ENCODE measurements at regions not wholly inside any gene's neighbourhood (a gene's known extent, or its start where the extent isn't known, plus 50 kb on each side); places are given as distances from the start of the nearest gene placed in this dataset.
A peak's percentile ranks its signal among the peaks of the same experiment; 100 is the strongest.

DNA sequence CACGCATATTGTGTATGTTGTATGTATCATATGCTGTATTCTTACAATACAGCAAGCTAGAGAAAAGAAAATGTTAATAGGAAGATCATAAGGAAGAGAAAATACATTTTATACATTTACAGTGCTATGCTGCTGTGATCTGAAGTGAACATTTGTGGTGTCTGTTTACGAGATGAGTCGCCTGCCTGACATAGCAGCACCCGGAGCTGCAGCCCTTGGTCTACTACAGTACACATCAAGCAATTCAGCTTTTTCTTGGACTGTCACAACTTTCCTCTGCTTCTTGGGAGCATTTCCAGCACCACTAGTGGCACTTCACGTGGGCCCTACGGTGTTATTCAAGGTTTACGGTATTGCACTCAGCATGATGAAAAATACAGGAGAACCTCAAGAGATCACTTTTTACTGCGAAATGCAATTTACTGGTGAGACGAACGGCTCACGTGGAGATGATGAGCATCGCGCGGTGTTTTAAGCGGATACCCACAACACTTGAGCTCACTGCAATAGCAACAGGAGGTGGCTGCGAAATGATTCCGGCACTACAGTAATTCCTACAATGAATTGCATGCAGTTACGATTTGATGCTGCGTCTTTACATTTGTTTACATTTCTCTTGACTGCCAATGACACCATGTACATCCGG lies 308.4 kb downstream of the FGF9 start:
- Histone ChIP-seq H3K9ac (ENCODE audit: low read depth in 1 of 3, low read length in 3 of 3) (no peak overlapping the region), H3K4me1 (ENCODE audit: control insufficient read depth in 3 of 3, insufficient read depth in 3 of 3, low read length in 3 of 3) (no peaks in the 10 kb centered on the region), H3K4me3 (ENCODE audit: low read length in 3 of 3) (no peak overlapping the region), H3K27me3 (ENCODE audit: control insufficient read depth in 3 of 3, insufficient read depth in 3 of 3, low read length in 3 of 3) (no peaks in the 10 kb centered on the region), H3K9me3 (ENCODE audit: control insufficient read depth in 3 of 3, low read length in 3 of 3) (no peaks in the 10 kb centered on the region), H3K36me3 (ENCODE audit: control insufficient read depth in 3 of 3, insufficient read depth in 3 of 3, low read length in 3 of 3) (no peaks in the 10 kb centered on the region), H3K27ac (ENCODE audit: low read depth, low read length) (no peak overlapping the region)

DNA sequence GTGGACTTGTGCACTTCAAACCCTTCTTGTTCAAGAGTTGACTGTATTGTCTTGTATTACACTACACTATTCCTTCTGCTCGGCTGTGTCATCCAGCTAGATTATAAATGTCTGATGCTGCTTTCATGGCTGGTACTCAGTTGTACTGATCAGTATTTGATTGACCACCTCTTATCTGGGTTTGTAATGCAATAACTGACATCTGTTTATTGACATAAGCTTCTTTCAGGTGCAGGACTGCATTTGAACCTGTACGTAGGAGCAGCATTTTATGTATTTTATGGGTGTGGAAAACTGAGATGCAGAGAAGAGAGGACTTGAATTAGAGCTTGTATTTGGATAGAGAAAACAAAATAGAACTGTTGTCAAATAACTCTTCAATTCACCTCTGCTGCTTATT lies 309.2 kb downstream of the FGF9 start:
- no peaks in the 10 kb centered on the region for H3K4me1 ChIP-seq (ENCODE audit: control insufficient read depth in 3 of 3, insufficient read depth in 3 of 3, low read length in 3 of 3)
- no peak overlapping the region for H3K27ac ChIP-seq (ENCODE audit: low read depth, low read length)
- no peaks in the 10 kb centered on the region for H3K36me3 ChIP-seq (ENCODE audit: control insufficient read depth in 3 of 3, insufficient read depth in 3 of 3, low read length in 3 of 3)
- H3K27me3 ChIP-seq (ENCODE audit: control insufficient read depth in 3 of 3, insufficient read depth in 3 of 3, low read length in 3 of 3), result no peaks in the 10 kb centered on the region
- no peak overlapping the region for H3K4me3 ChIP-seq (ENCODE audit: low read length in 3 of 3)
- H3K9ac ChIP-seq (ENCODE audit: low read depth in 1 of 3, low read length in 3 of 3), result no peak overlapping the region
- H3K9me3 ChIP-seq (ENCODE audit: control insufficient read depth in 3 of 3, low read length in 3 of 3), result no peaks in the 10 kb centered on the region

DNA sequence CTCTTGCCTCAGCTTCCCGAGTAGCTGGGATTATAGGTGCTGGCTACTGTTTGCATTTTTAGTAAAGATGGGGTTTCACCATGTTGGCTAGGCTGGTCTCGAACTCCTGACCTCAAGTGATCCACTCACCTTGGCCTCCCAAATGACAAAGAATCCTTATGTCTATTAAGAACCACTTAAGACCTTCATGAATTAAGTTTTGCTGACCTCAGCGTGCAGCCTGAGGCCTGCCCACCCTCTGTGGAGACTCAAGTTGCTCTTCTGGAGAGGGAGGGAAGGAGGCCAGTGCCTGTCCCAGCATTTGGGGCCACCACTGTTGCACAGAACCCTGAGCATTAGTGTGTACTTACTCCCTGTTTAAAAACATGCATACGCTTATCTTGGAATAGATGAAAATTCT lies 313.3 kb downstream of the FGF9 start:
- no peaks in the 10 kb centered on the region for H3K9me3 ChIP-seq (ENCODE audit: control insufficient read depth in 3 of 3, low read length in 3 of 3)
- no peak overlapping the region for H3K27ac ChIP-seq (ENCODE audit: low read depth, low read length)
- H3K4me3 ChIP-seq (ENCODE audit: low read length in 3 of 3), result no peak overlapping the region
- H3K4me1 ChIP-seq (ENCODE audit: control insufficient read depth in 3 of 3, insufficient read depth in 3 of 3, low read length in 3 of 3), result no peaks in the 10 kb centered on the region
- no peaks in the 10 kb centered on the region for H3K36me3 ChIP-seq (ENCODE audit: control insufficient read depth in 3 of 3, insufficient read depth in 3 of 3, low read length in 3 of 3)
- no peaks in the 10 kb centered on the region for H3K27me3 ChIP-seq (ENCODE audit: control insufficient read depth in 3 of 3, insufficient read depth in 3 of 3, low read length in 3 of 3)
- H3K9ac ChIP-seq (ENCODE audit: low read depth in 1 of 3, low read length in 3 of 3), result no peak overlapping the region

DNA sequence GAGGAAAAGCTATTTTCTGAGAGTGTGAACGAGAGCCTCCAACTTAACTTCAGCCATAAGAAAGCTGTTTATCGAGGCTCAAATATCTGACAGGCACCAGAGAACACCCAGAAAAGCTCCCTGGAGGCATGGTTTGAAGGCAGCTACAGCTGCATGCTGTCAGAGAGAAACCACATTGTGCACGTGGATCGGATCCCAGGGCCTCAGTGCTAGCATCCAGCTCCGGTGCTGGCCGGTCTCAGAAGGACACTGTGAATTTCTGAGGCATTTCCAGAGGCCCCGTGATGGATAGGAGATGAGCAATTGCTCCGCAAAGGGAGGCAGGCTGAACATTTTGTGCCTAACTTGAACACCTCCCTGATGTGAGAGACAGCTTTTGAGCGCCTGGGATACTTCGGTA lies 315.7 kb downstream of the FGF9 start:
- Histone ChIP-seq H3K27ac (ENCODE audit: low read depth, low read length) (peak overlapping the region; percentile 60), H3K4me1 (ENCODE audit: control insufficient read depth in 3 of 3, insufficient read depth in 3 of 3, low read length in 3 of 3) (no peaks in the 10 kb centered on the region), H3K27me3 (ENCODE audit: control insufficient read depth in 3 of 3, insufficient read depth in 3 of 3, low read length in 3 of 3) (no peaks in the 10 kb centered on the region), H3K36me3 (ENCODE audit: control insufficient read depth in 3 of 3, insufficient read depth in 3 of 3, low read length in 3 of 3) (no peaks in the 10 kb centered on the region), H3K9ac (ENCODE audit: low read depth in 1 of 3, low read length in 3 of 3) (no peak overlapping the region), H3K9me3 (ENCODE audit: control insufficient read depth in 3 of 3, low read length in 3 of 3) (no peaks in the 10 kb centered on the region), H3K4me3 (ENCODE audit: low read length in 3 of 3) (no peak overlapping the region)

DNA sequence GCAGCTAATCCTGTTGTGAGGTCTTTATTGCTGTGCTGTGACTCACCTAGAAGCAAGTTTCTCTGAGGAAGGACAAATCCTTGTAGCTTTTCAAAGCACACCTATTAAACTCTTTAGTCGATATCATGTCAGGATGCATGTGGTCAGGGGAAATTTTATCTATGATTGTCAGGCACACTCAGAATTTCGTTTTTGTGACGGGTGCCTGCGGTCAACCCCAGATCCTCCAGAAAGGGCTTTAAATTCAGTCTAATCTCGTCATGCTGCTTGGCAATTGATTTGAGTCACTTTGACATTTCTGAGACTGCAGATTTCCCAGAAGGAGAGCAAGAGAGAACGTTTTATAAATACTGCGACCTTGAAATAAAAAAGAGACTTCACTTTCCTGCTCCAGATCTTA lies 316.9 kb downstream of the FGF9 start:
- H3K4me1 ChIP-seq (ENCODE audit: control insufficient read depth in 3 of 3, insufficient read depth in 3 of 3, low read length in 3 of 3), result no peaks in the 10 kb centered on the region
- H3K4me3 ChIP-seq (ENCODE audit: low read length in 3 of 3), result no peak overlapping the region
- H3K27ac ChIP-seq (ENCODE audit: low read depth, low read length), result no peak overlapping the region
- no peaks in the 10 kb centered on the region for H3K9me3 ChIP-seq (ENCODE audit: control insufficient read depth in 3 of 3, low read length in 3 of 3)
- H3K9ac ChIP-seq (ENCODE audit: low read depth in 1 of 3, low read length in 3 of 3), result no peak overlapping the region
- no peaks in the 10 kb centered on the region for H3K36me3 ChIP-seq (ENCODE audit: control insufficient read depth in 3 of 3, insufficient read depth in 3 of 3, low read length in 3 of 3)
- H3K27me3 ChIP-seq (ENCODE audit: control insufficient read depth in 3 of 3, insufficient read depth in 3 of 3, low read length in 3 of 3), result no peaks in the 10 kb centered on the region

DNA sequence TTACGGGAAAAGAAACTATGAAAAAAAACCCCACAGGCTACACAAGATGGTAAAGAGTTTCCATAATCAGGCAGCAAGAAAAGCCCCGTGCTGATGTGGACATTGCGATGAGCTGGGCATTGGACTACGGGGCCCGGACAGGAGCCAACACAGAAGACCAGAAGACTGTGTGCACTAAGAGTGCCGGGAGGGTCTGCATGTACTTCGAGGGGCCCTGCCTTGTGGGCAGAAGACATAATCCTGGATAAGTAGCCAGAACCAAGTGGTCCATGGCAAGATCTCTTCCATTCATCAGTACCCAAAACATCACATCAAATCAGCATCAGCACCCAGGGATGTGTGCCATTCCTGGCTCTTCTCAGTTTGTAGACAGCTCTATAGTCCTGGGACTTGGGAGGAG lies 317.8 kb downstream of the FGF9 start:
- Histone ChIP-seq H3K4me3 (ENCODE audit: low read length in 3 of 3) (no peak overlapping the region), H3K4me1 (ENCODE audit: control insufficient read depth in 3 of 3, insufficient read depth in 3 of 3, low read length in 3 of 3) (no peaks in the 10 kb centered on the region), H3K27ac (ENCODE audit: low read depth, low read length) (no peak overlapping the region), H3K27me3 (ENCODE audit: control insufficient read depth in 3 of 3, insufficient read depth in 3 of 3, low read length in 3 of 3) (no peaks in the 10 kb centered on the region), H3K9me3 (ENCODE audit: control insufficient read depth in 3 of 3, low read length in 3 of 3) (no peaks in the 10 kb centered on the region), H3K36me3 (ENCODE audit: control insufficient read depth in 3 of 3, insufficient read depth in 3 of 3, low read length in 3 of 3) (no peaks in the 10 kb centered on the region), H3K9ac (ENCODE audit: low read depth in 1 of 3, low read length in 3 of 3) (no peak overlapping the region)

DNA sequence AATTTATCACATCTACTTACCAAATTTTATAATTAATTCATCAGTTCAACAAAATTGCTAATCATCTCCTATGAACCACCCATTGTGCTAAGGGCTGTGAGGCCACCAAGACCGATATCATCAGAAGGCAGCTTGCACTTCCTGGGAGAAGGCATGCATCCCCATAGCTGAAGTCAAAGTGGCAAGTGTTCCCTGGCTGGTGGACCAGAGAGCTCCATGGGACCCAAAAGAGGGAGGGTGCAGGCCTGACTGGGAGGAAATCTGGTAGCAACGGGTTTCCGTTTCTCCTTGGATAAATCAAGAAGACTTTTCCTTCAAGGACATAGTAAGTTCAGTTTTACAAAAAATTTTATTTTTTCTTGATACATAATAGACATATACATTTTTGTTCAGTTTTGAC lies 325.2 kb downstream of the FGF9 start:
- Histone ChIP-seq H3K9ac (ENCODE audit: low read depth in 1 of 3, low read length in 3 of 3) (no peak overlapping the region), H3K36me3 (ENCODE audit: control insufficient read depth in 3 of 3, insufficient read depth in 3 of 3, low read length in 3 of 3) (no peaks in the 10 kb centered on the region), H3K4me1 (ENCODE audit: control insufficient read depth in 3 of 3, insufficient read depth in 3 of 3, low read length in 3 of 3) (no peaks in the 10 kb centered on the region), H3K27me3 (ENCODE audit: control insufficient read depth in 3 of 3, insufficient read depth in 3 of 3, low read length in 3 of 3) (no peaks in the 10 kb centered on the region), H3K27ac (ENCODE audit: low read depth, low read length) (no peak overlapping the region), H3K9me3 (ENCODE audit: control insufficient read depth in 3 of 3, low read length in 3 of 3) (no peaks in the 10 kb centered on the region), H3K4me3 (ENCODE audit: low read length in 3 of 3) (no peak overlapping the region)

DNA sequence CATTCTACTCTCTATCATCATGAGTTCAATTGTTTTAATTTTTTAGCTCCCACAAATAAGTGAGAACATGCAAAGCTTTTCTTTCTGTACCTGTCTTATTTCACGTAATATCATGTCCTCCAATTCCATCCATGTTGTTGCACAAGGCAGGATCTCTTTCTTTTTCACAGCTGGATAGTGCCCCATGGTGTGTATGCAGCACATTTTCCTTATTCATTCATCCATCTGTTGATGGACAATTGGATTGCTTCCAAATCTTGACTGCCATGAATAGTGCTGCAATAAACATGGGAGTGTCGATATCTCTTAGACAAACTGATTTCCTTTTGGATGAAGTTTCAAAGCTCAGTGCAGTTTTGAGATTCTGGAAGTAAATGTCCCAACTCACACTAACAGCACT lies 326.9 kb downstream of the FGF9 start:
- H3K27me3 ChIP-seq (ENCODE audit: control insufficient read depth in 3 of 3, insufficient read depth in 3 of 3, low read length in 3 of 3), result no peaks in the 10 kb centered on the region
- H3K27ac ChIP-seq (ENCODE audit: low read depth, low read length), result no peak overlapping the region
- H3K36me3 ChIP-seq (ENCODE audit: control insufficient read depth in 3 of 3, insufficient read depth in 3 of 3, low read length in 3 of 3), result no peaks in the 10 kb centered on the region
- H3K4me1 ChIP-seq (ENCODE audit: control insufficient read depth in 3 of 3, insufficient read depth in 3 of 3, low read length in 3 of 3), result no peaks in the 10 kb centered on the region
- H3K9me3 ChIP-seq (ENCODE audit: control insufficient read depth in 3 of 3, low read length in 3 of 3), result no peaks in the 10 kb centered on the region
- H3K4me3 ChIP-seq (ENCODE audit: low read length in 3 of 3), result no peak overlapping the region
- no peak overlapping the region for H3K9ac ChIP-seq (ENCODE audit: low read depth in 1 of 3, low read length in 3 of 3)

DNA sequence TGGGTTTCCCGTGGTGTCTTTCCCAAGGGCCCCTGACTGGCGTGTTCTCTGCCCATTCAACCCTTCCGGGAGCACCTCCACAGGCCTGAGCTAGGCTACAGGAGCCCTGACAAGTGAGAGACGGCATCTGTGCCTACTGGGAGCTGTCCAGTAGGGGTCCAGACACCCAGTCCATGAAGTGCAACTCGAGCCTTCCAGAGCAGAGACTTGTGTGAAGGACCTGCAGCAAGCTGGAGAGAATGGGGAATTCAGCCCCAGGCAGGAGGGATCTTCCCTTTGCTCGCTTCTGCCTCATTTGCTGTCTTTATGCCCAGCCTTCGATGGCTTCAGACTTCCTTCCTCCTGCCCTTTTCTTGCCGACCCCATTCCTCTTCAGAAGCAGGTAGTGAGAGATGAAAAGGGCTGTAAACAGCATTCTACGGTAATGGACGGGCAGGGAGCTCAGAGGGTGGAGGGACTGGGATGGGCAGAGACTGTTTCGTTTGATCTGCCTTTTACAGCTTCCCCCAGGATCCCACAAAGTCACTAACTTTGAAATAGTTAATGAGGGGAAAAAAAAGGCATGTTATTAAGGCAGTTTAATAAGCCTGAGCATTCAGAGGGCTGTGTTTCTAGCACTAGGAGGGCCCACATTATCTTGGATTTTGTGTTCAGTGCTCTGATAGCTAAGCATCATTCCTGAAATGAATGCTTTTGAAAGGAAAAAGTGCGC lies 327.6 kb downstream of the FGF9 start:
- no peak overlapping the region for H3K4me3 ChIP-seq (ENCODE audit: low read length in 3 of 3)
- H3K36me3 ChIP-seq (ENCODE audit: control insufficient read depth in 3 of 3, insufficient read depth in 3 of 3, low read length in 3 of 3), result no peaks in the 10 kb centered on the region
- H3K9me3 ChIP-seq (ENCODE audit: control insufficient read depth in 3 of 3, low read length in 3 of 3), result no peaks in the 10 kb centered on the region
- H3K27me3 ChIP-seq (ENCODE audit: control insufficient read depth in 3 of 3, insufficient read depth in 3 of 3, low read length in 3 of 3), result no peaks in the 10 kb centered on the region
- H3K27ac ChIP-seq (ENCODE audit: low read depth, low read length), result no peak overlapping the region
- no peaks in the 10 kb centered on the region for H3K4me1 ChIP-seq (ENCODE audit: control insufficient read depth in 3 of 3, insufficient read depth in 3 of 3, low read length in 3 of 3)
- H3K9ac ChIP-seq (ENCODE audit: low read depth in 1 of 3, low read length in 3 of 3), result no peak overlapping the region

DNA sequence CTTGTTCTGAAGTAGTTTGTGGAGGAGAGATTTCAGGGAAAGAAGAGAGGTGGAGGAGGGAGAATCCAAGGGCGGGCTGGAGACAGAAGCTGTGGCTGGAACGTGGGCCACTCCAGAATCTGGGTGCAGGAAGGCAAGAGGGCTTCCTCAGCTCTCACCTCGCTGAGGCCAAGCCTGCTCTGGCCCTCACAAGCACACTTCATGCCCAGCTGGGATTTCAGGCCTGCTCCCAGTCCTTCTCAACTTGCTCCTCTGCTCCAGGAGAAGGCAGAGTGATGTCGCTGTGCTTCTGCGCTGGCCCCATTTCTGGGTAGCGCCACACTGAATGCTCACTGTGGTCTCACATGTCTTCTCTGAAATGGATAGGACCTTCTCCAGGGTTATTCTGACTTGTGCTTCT lies 328.8 kb downstream of the FGF9 start:
- no peaks in the 10 kb centered on the region for H3K4me1 ChIP-seq (ENCODE audit: control insufficient read depth in 3 of 3, insufficient read depth in 3 of 3, low read length in 3 of 3)
- no peak overlapping the region for H3K4me3 ChIP-seq (ENCODE audit: low read length in 3 of 3)
- no peak overlapping the region for H3K9ac ChIP-seq (ENCODE audit: low read depth in 1 of 3, low read length in 3 of 3)
- H3K27me3 ChIP-seq (ENCODE audit: control insufficient read depth in 3 of 3, insufficient read depth in 3 of 3, low read length in 3 of 3), result no peaks in the 10 kb centered on the region
- no peaks in the 10 kb centered on the region for H3K36me3 ChIP-seq (ENCODE audit: control insufficient read depth in 3 of 3, insufficient read depth in 3 of 3, low read length in 3 of 3)
- no peaks in the 10 kb centered on the region for H3K9me3 ChIP-seq (ENCODE audit: control insufficient read depth in 3 of 3, low read length in 3 of 3)
- no peak overlapping the region for H3K27ac ChIP-seq (ENCODE audit: low read depth, low read length)

All from skeletal muscle tissue (tissue), 3 donors.